ENCODE measurements at regions not wholly inside any gene's neighbourhood (a gene's known extent, or its start where the extent isn't known, plus 50 kb on each side); places are given as distances from the start of the nearest gene placed in this dataset.

- no peak for FAIRE-seq
Measured at GRCh38 chr5:18117968-18118367, 483.7 kb downstream of the TAF11L14 start.

GRCh38 chr5:18119156-18119785 is 485.0 kb downstream of the TAF11L14 start:
- FAIRE-seq = no peak

DNA sequence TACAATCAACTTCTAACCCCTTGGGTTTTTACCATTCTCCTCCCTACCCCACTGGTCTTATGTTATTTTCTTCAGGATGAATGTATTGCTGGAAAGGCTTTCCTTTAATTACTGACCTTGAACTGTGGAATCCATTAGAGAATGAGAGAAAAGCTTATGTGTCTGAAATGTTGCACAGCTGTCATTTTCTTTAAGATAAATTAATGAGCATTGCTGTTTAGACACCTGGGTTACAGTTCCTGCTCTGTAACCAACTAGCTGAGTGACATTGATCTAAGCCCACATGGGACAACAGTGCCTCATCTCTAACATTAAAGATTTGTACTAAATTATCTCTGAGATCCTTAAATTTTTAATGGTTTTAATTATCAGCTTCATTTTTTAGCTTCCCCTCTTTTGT is 507.0 kb downstream of the TAF11L14 start:
- no peak for FAIRE-seq

- FAIRE-seq = no peak
Measured at GRCh38 chr5:18142831-18143230, 508.6 kb downstream of the TAF11L14 start.

DNA sequence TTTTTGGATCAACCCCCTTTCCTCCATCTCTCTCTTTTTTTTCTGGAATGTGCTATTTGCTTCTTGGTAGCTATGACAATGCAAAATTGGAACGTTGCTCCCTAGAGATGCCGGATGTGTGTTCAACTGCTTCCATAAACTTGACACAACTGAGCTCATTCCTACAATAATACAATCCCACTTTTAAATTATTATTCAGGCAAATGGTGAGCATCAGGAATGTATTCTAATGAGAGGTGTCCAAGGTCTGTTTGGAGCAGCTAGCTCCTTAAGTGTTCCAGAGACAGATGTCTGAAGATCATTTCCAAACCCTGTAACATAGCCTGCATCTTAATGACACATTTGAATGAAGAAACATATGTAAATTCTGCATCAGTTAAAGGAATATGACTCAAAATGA is 518.4 kb downstream of the TAF11L14 start:
- FAIRE-seq = no peak

- no peak for FAIRE-seq
Measured at GRCh38 chr5:18158166-18158565, 523.9 kb downstream of the TAF11L14 start.

DNA sequence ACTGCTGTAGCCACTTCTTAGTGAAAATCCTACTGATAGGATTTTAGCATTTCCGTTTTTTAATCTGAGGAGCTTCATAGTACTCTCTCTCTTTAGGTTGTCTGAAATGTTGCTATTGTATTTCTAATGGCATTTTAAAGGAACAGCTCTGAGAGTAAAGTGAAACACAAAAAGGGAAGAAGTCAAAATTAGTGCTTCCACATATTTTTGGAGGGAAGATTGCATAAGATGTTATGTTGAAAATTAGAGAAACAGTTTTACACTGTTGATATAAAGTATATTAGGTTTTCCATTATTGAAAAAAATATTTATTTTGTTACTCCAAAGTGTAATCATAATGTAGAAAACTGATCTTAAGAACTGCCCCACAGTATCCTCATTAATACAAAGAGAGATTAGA is 525.1 kb downstream of the TAF11L14 start:
- FAIRE-seq = no peak

DNA sequence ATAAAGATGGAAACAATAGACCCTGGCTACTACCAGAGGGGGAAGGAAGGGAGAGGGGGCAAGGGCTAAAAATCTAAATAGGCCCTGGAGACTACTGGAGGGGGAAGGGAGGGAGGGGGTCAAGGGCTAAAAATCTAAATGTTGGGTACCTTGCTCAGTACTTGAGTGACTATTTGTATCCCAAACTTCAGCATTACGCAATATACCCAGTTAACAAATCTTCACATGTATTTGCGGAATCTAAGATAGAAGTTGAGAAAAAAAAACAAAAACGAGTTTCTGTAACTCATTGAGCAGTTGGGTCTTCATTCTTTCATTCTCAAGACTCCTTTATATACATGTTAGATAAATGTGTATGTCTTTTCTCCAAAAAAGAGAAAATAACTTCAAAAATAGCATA is 537.4 kb downstream of the TAF11L14 start:
- no peak for FAIRE-seq

- FAIRE-seq = no peak
Measured at GRCh38 chr5:18179579-18179978, 545.3 kb downstream of the TAF11L14 start.

GRCh38 chr5:18181575-18181974 is 547.3 kb downstream of the TAF11L14 start:
- no peak for FAIRE-seq

DNA sequence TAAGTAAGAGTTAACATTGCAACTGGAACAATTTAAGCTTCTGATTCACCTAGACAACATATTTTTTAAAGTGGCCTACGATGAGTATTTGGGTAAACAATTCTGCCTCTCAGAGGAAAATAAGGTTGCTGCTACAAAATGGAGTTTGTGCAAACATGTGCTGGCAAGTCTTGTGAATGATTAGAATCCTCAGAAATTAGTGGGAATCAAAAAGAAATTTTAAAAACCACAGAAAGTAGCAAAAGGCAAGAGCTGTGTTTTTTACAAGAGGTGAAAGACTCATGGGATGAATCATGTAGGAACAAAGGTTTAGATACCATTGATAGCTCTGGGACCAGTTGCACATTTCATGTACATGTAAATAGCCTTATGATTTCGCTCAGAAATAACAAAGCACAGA is 561.6 kb downstream of the TAF11L14 start:
- no peak for FAIRE-seq

- FAIRE-seq = no peak
Measured at GRCh38 chr5:18197734-18198133, 563.5 kb downstream of the TAF11L14 start.

- FAIRE-seq = no peak
Measured at GRCh38 chr5:18202164-18202563, 567.9 kb downstream of the TAF11L14 start.

GRCh38 chr5:18203296-18203695 is 569.0 kb downstream of the TAF11L14 start:
- FAIRE-seq = no peak

- FAIRE-seq = no peak
Measured at GRCh38 chr5:18213666-18214065, 579.4 kb downstream of the TAF11L14 start.

- no peak for FAIRE-seq
Measured at GRCh38 chr5:18216016-18216415, 581.8 kb downstream of the TAF11L14 start.

GRCh38 chr5:18216729-18217128 is 582.5 kb downstream of the TAF11L14 start:
- FAIRE-seq = no peak

- no peak for FAIRE-seq
Measured at GRCh38 chr5:18219241-18219640, 585.0 kb downstream of the TAF11L14 start.

DNA sequence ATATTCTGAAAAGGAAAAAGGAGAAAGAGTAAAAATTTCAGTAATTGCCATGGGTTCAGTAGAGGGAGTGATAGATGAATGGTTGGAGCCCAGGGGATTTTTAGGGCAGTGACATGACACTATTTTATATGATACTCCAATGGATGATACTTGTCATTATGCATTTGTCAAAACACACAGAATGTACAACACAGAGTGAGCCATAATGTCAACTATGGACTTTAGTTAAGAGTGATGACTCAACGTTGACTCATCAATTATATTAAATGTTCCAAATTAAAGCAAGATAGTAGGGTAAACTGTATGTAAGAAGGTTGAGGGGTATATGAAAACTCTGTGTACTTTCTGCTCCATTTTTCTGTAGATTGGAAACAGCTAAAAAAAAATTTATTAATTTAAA is 586.4 kb downstream of the TAF11L14 start:
- FAIRE-seq = no peak

DNA sequence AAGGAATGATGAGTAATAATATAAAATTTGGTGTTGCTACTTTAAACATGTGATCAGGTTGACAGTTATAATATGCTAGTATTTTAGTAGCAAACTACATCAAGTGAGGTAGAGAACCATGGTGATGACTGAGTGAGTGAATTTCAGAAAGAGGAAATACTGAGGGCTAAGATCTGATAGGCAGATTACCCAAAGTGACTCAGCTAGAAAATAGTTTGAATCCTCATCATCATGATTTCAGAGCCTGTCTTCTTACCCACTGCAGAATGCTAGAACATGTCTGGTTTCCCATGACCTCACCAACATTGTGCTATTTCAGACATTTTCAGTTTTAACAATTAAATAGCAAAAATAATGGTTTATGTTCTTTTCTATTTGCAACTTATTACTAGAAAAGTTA is 602.1 kb downstream of the TAF11L14 start:
- FAIRE-seq = no peak

DNA sequence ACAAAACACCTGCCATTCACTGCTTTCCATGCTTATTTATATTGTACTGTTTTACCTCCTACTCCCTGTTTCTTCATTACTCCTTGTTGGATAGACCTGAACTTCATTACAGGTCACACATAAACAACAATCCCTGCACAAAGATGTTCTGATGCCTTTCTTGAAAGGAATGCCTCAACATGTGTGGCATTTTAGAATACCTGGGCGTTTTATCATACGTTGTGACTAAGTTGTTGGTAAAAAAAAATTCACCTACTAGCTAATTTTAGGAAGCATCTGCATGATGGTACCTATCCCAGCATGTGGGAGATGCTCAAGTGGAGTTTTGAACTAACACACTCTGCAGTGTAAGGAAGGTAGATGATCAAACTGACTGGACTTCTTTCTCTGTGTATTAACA is 604.1 kb downstream of the TAF11L14 start:
- no peak for FAIRE-seq

GRCh38 chr5:18240971-18241370 is 606.7 kb downstream of the TAF11L14 start:
- FAIRE-seq = no peak

DNA sequence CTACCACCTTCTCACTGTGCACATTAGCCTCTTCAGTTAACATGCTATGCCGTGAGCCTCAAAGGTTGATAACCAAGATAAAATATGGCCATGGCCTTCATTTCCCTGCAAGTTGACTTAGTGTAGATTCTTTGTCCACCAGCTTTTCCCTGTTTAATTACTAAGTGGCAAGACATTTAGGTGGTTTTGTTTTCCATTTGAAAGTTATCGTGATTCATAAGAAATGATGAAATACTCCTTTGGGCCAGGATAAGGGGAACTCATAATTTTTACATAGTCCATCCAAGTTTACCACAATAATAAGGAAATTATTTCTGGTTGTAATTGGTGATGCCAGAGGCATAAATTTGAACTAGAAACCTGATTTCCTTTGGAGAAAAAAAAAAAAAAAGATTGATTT is 609.6 kb downstream of the TAF11L14 start:
- FAIRE-seq = no peak

- FAIRE-seq = no peak
Measured at GRCh38 chr5:18244309-18244708, 610.0 kb downstream of the TAF11L14 start.

GRCh38 chr5:18252559-18252958 is 618.3 kb downstream of the TAF11L14 start:
- FAIRE-seq = no peak
